ENCODE measurements at regions not wholly inside any gene's neighbourhood (a gene's known extent, or its start where the extent isn't known, plus 50 kb on each side); places are given as distances from the start of the nearest gene placed in this dataset.

GRCh38 chr7:7100432-7100849, 81.9 kb upstream of the C1GALT1 start:
- H3K4me3 Mint-ChIP-seq (ENCODE audit: unreplicated experiment): no peak overlapping the region
- DNase-seq (ENCODE audit: extremely low spot score, unreplicated experiment): no peak
- no peak overlapping the region for H3K27ac Mint-ChIP-seq (ENCODE audit: unreplicated experiment)

GRCh38 chr7:7102906-7103305, 79.4 kb upstream of the C1GALT1 start:
- peaks cover 24% of the 10 kb centered on the region for H3K4me1 Mint-ChIP-seq (ENCODE audit: unreplicated experiment)
- no peaks in the 10 kb centered on the region for H3K9me3 Mint-ChIP-seq (ENCODE audit: unreplicated experiment)
- no peak for DNase-seq (ENCODE audit: extremely low spot score, unreplicated experiment)
- H3K27ac Mint-ChIP-seq (ENCODE audit: unreplicated experiment): no peak overlapping the region
- H3K36me3 Mint-ChIP-seq (ENCODE audit: unreplicated experiment): no peaks in the 10 kb centered on the region
- TF ChIP-seq CTCF (IDR thresholded peaks at IDR 0.05): no peak
- H3K4me3 Mint-ChIP-seq (ENCODE audit: unreplicated experiment): no peak overlapping the region
- H3K27me3 Mint-ChIP-seq (ENCODE audit: unreplicated experiment): no peaks in the 10 kb centered on the region

More at GRCh38 chr7:7100432-7100849, 81.9 kb upstream of the C1GALT1 start:
- no peaks in the 10 kb centered on the region for H3K9me3 Mint-ChIP-seq (ENCODE audit: unreplicated experiment)
- no peaks in the 10 kb centered on the region for H3K36me3 Mint-ChIP-seq (ENCODE audit: unreplicated experiment)
- H3K4me1 Mint-ChIP-seq (ENCODE audit: unreplicated experiment): peaks cover 24% of the 10 kb centered on the region
- peaks cover 3% of the 10 kb centered on the region for H3K27me3 Mint-ChIP-seq (ENCODE audit: unreplicated experiment)
- no peak for TF ChIP-seq CTCF (IDR thresholded peaks at IDR 0.05)

GRCh38 chr7:7103343-7104313, 78.7 kb upstream of the C1GALT1 start:
- Mint-ChIP-seq H3K4me3 (ENCODE audit: unreplicated experiment) (no peak overlapping the region), H3K9me3 (ENCODE audit: unreplicated experiment) (no peaks in the 10 kb centered on the region), H3K4me1 (ENCODE audit: unreplicated experiment) (peaks cover 24% of the 10 kb centered on the region), H3K27me3 (ENCODE audit: unreplicated experiment) (no peaks in the 10 kb centered on the region), H3K27ac (ENCODE audit: unreplicated experiment) (no peak overlapping the region), H3K36me3 (ENCODE audit: unreplicated experiment) (no peaks in the 10 kb centered on the region)
- no peak for DNase-seq (ENCODE audit: extremely low spot score, unreplicated experiment)
- peak; percentile 80 for TF ChIP-seq CTCF (IDR thresholded peaks at IDR 0.05)

GRCh38 chr7:7104314-7104698, 78.0 kb upstream of the C1GALT1 start:
- Mint-ChIP-seq H3K27ac (ENCODE audit: unreplicated experiment) (no peak overlapping the region), H3K4me3 (ENCODE audit: unreplicated experiment) (no peak overlapping the region), H3K4me1 (ENCODE audit: unreplicated experiment) (peaks cover 18% of the 10 kb centered on the region), H3K36me3 (ENCODE audit: unreplicated experiment) (no peaks in the 10 kb centered on the region), H3K9me3 (ENCODE audit: unreplicated experiment) (no peaks in the 10 kb centered on the region), H3K27me3 (ENCODE audit: unreplicated experiment) (no peaks in the 10 kb centered on the region)
- DNase-seq (ENCODE audit: extremely low spot score, unreplicated experiment): no peak
- no peak for TF ChIP-seq CTCF (IDR thresholded peaks at IDR 0.05)

- H3K27me3 Mint-ChIP-seq (ENCODE audit: unreplicated experiment): no peaks in the 10 kb centered on the region
- H3K4me3 Mint-ChIP-seq (ENCODE audit: unreplicated experiment): no peak overlapping the region
- no peak overlapping the region for H3K27ac Mint-ChIP-seq (ENCODE audit: unreplicated experiment)
- no peaks in the 10 kb centered on the region for H3K9me3 Mint-ChIP-seq (ENCODE audit: unreplicated experiment)
- H3K4me1 Mint-ChIP-seq (ENCODE audit: unreplicated experiment): peaks cover 11% of the 10 kb centered on the region
- DNase-seq (ENCODE audit: extremely low spot score, unreplicated experiment): no peak
- no peaks in the 10 kb centered on the region for H3K36me3 Mint-ChIP-seq (ENCODE audit: unreplicated experiment)
- no peak for TF ChIP-seq CTCF (IDR thresholded peaks at IDR 0.05)
Measured at GRCh38 chr7:7104971-7105370, 77.4 kb upstream of the C1GALT1 start.

Data from osteocyte (in vitro differentiated cells).